ENCODE measurements at regions not wholly inside any gene's neighbourhood (a gene's known extent, or its start where the extent isn't known, plus 50 kb on each side); places are given as distances from the start of the nearest gene placed in this dataset.
A peak's percentile ranks its signal among the peaks of the same experiment; 100 is the strongest.

DNA sequence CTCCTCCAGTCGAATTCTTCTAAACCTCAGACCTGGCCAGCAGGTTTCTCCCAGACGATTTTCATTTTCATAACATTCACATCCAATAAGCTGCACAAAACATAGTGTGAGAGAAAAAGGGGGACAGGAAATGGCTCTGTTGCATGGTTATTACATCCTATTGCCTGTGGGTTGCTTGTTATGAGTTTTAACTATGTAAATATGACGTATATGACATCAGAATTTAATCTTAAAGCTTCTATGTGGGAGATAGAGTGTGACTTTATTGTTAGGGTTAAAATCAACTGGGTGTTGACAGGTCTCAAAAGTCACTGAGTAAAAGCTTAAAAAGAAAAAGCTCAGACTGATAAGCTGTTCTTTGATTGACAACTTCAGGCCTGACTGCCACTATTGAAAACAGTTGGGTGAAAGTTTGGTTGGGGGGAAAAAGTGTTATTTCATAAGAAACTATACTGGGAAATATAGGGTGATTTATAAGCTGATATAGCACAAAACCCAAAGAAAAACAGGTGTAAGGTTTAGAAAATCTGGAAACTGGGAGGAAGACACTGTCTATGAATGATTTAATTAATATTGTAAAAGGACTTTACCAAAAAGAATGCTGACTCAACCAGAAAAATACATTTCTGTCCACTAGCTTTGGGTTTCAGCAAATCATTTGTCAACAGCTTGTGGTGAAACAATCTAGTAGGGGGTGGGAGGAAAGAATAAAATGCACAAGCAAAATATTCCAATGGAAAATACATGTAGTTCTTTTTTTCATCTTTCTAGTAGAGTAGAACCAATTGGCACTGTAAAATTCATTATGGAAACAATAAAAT, 134.1 kb upstream of the CEP162 start (continued):
- TF ChIP-seq ISL2 (CRISPR knock-in tag; IDR thresholded peaks at IDR 0.05) (no peak), CCDC6 (CRISPR knock-in tag; IDR thresholded peaks at IDR 0.05) (no peak), SNRNP70 (IDR thresholded peaks at IDR 0.05; ENCODE audit: low read depth, low read length) (no peak), CENPT (CRISPR knock-in tag; IDR thresholded peaks at IDR 0.05; ENCODE audit: low read depth) (no peak), ZNF562 (CRISPR knock-in tag; IDR thresholded peaks at IDR 0.05; ENCODE audit: borderline replicate concordance) (no peak), MAFK (conservative IDR thresholded peaks at IDR 0.05 in 1 of 2, IDR thresholded peaks at IDR 0.05 in 1 of 2; ENCODE audit: low read length in 2 of 2) (peak; percentile 37 to 72; a peak in 3 of 4 replicates)
- TF ChIP-seq, protein P1, sequence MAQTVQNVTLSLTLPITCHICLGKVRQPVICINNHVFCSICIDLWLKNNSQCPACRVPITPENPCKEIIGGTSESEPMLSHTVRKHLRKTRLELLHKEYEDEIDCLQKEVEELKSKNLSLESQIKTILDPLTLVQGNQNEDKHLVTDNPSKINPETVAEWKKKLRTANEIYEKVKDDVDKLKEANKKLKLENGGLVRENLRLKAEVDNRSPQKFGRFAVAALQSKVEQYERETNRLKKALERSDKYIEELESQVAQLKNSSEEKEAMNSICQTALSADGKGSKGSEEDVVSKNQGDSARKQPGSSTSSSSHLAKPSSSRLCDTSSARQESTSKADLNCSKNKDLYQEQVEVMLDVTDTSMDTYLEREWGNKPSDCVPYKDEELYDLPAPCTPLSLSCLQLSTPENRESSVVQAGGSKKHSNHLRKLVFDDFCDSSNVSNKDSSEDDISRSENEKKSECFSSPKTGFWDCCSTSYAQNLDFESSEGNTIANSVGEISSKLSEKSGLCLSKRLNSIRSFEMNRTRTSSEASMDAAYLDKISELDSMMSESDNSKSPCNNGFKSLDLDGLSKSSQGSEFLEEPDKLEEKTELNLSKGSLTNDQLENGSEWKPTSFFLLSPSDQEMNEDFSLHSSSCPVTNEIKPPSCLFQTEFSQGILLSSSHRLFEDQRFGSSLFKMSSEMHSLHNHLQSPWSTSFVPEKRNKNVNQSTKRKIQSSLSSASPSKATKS (CRISPR knock-in tag; IDR thresholded peaks at IDR 0.05) = no peak

DNA sequence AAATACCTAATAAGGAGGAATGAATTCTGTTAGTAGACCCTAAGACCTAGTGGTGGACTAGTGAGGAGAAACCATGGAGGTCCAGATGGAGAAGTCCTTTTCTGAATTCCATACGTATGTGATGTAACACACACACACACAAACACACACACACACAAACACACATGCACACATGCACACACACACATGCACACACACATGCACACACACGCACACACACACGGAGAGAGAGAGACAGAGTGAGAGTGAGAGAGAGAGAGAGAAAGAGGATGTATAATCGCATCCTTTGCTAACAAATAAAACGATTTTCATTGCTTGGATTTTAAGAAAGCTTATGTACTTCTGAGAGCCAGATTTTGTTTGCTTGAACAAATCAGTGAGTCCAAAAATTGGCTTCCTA, 132.6 kb upstream of the CEP162 start:
- intact Hi-C loops (cut with micrococcal nuclease; ENCODE audit: unreplicated experiment) (no loop called here), in situ Hi-C loops (cut with HindIII; ENCODE audit: extremely low pct_ligation_motif_present, low pct_unique_long_range_greater_than_20kb) (no loop called here)
- no peaks in the 10 kb centered on the region for H3K27me3 ChIP-seq (ENCODE audit: control insufficient read depth in 1 of 2, insufficient read depth in 2 of 2, low read length in 2 of 2)
- H3K9ac ChIP-seq (ENCODE audit: insufficient read depth, low read depth, low read length) = no peak overlapping the region
- no peak overlapping the region for H3K4me2 ChIP-seq (ENCODE audit: low read depth, low read length)
- H4K20me1 ChIP-seq (ENCODE audit: insufficient read depth, low read length) = no peaks in the 10 kb centered on the region
- 30% methylated on average over 5 of the region's 5 CpGs for WGBS (ENCODE audit: low lambda C conversion rate)
- H3K9me3 ChIP-seq (ENCODE audit: low read length) = no peaks in the 10 kb centered on the region
- FAIRE-seq = no peak
- no peak for DNase-seq (ENCODE audit: low spot score)
- ChIA-PET POLR2A (no interaction called here), CTCF (ENCODE audit: low intra/inter-chr PET ratio, low total read pairs) (no interaction called here)
- H3K36me3 ChIP-seq (replicated peaks in 1 of 2; ENCODE audit: control insufficient read depth in 1 of 2, insufficient read depth in 2 of 2, low read length in 2 of 2) = no peaks in the 10 kb centered on the region
- ATAC-seq = no peak
- TF ChIP-seq, protein P2, sequence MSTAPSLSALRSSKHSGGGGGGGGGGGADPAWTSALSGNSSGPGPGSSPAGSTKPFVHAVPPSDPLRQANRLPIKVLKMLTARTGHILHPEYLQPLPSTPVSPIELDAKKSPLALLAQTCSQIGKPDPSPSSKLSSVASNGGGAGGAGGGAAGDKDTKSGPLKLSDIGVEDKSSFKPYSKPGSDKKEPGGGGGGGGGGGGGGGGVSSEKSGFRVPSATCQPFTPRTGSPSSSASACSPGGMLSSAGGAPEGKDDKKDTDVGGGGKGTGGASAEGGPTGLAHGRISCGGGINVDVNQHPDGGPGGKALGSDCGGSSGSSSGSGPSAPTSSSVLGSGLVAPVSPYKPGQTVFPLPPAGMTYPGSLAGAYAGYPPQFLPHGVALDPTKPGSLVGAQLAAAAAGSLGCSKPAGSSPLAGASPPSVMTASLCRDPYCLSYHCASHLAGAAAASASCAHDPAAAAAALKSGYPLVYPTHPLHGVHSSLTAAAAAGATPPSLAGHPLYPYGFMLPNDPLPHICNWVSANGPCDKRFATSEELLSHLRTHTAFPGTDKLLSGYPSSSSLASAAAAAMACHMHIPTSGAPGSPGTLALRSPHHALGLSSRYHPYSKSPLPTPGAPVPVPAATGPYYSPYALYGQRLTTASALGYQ (CRISPR knock-in tag; IDR thresholded peaks at IDR 0.05) = no peak
- TF ChIP-seq, protein P3, sequence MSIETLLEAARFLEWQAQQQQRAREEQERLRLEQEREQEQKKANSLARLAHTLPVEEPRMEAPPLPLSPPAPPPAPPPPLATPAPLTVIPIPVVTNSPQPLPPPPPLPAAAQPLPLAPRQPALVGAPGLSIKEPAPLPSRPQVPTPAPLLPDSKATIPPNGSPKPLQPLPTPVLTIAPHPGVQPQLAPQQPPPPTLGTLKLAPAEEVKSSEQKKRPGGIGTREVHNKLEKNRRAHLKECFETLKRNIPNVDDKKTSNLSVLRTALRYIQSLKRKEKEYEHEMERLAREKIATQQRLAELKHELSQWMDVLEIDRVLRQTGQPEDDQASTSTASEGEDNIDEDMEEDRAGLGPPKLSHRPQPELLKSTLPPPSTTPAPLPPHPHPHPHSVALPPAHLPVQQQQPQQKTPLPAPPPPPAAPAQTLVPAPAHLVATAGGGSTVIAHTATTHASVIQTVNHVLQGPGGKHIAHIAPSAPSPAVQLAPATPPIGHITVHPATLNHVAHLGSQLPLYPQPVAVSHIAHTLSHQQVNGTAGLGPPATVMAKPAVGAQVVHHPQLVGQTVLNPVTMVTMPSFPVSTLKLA (IDR thresholded peaks at IDR 0.05) = peak; percentile 69
- no peak overlapping the region for H3K4me3 ChIP-seq (replicated peaks in 1 of 3; ENCODE audit: insufficient read depth in 1 of 3, low read depth in 2 of 3, low read length in 3 of 3)
- no peaks in the 10 kb centered on the region for H3K4me1 ChIP-seq (ENCODE audit: insufficient read depth, low read length)
- H2AFZ ChIP-seq (ENCODE audit: low read length) = no peak overlapping the region
- BruUV-seq (replicated peaks) = no TSS peak
- H3K79me2 ChIP-seq (ENCODE audit: insufficient read depth, low read length) = no peaks in the 10 kb centered on the region
- H3K27ac ChIP-seq (ENCODE audit: extremely low read length, insufficient read depth, low read length) = no peak overlapping the region
